Loucy (cell line): ENCODE measurements at regions not wholly inside any gene's neighbourhood (a gene's known extent, or its start where the extent isn't known, plus 50 kb on each side); places are given as distances from the start of the nearest gene placed in this dataset.

Experiments
- EZH2phosphoT487 ChIP-seq: fragments of 200-600 bp; IDR thresholded peaks from 2 replicates; pipeline ENCODE4 v1.6.1; 2018; ENCODE audit warnings: antibody characterized with exemption, mild to moderate bottlenecking, moderate library complexity, borderline replicate concordance
- TF ChIP-seq, protein P1 (sequence below): fragments of 200-600 bp; sonication (generic); conservative IDR thresholded peaks from 2 replicates; pipeline ENCODE4 v1.5.1; 2014; ENCODE audit warnings: mild to moderate bottlenecking, antibody characterized with exemption, low read length

GRCh38 chr3:165613014-165613413, 224.2 kb downstream of the BCHE start:
- TF ChIP-seq, protein P1, sequence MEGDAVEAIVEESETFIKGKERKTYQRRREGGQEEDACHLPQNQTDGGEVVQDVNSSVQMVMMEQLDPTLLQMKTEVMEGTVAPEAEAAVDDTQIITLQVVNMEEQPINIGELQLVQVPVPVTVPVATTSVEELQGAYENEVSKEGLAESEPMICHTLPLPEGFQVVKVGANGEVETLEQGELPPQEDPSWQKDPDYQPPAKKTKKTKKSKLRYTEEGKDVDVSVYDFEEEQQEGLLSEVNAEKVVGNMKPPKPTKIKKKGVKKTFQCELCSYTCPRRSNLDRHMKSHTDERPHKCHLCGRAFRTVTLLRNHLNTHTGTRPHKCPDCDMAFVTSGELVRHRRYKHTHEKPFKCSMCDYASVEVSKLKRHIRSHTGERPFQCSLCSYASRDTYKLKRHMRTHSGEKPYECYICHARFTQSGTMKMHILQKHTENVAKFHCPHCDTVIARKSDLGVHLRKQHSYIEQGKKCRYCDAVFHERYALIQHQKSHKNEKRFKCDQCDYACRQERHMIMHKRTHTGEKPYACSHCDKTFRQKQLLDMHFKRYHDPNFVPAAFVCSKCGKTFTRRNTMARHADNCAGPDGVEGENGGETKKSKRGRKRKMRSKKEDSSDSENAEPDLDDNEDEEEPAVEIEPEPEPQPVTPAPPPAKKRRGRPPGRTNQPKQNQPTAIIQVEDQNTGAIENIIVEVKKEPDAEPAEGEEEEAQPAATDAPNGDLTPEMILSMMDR, result no peak
- TF ChIP-seq EZH2phosphoT487, result no peak
